B cell (primary cell): ENCODE measurements at regions not wholly inside any gene's neighbourhood (a gene's known extent, or its start where the extent isn't known, plus 50 kb on each side); places are given as distances from the start of the nearest gene placed in this dataset.

Experiments
- ATAC-seq: fragments of 200-7000 bp; cut with Tn5 transposase; one replicate; pipeline ENCODE4 v1.10.0; 2021; ENCODE audit warnings: low read depth, mild to moderate bottlenecking, moderate number of reproducible peaks, moderate library complexity
- CTCF ChIA-PET: fragments of 350-600 bp; sonication (Branson Sonifier 250); formaldehyde crosslinking; loops from one replicate; lab custom pipeline; 2021; ENCODE audit warnings: antibody characterized with exemption, inconsistent platforms; lab: Charles Lee
- POLR2A ChIA-PET: fragments of 350-600 bp; sonication (Branson Sonifier 250); formaldehyde crosslinking; loops from one replicate; lab custom pipeline; 2021; ENCODE audit warnings: antibody characterized with exemption; lab: Charles Lee
- DNase-seq: peaks from one replicate; pipeline ENCODE4 v3.0.0; 2013
- H2AFZ ChIP-seq: 2 replicates; pipeline ENCODE4 v1.6.1; 2012; ENCODE audit warnings: mild to moderate bottlenecking, low read depth, low read length; ENCODE audit not compliant: insufficient read depth, poor library complexity, severe bottlenecking
- H3K27ac ChIP-seq, 2 donors: 1 replicate in 1 of 2; 2 replicates in 1 of 2; pipeline ENCODE4 v1.5.1; 2012 to 2013; ENCODE audit warnings: low read length in 2 of 2, mild to moderate bottlenecking in 2 of 2, moderate library complexity in 1 of 2
- H3K27me3 ChIP-seq, 4 experiments: fragments of 200-600 bp in 1 of 4; sonication (generic) in 1 of 4; replicated peaks in 1 of 4; 1 replicate in 2 of 4; 2 replicates in 2 of 4; pipeline versions ENCODE4 v1.6.1 to v1.7.0; 2013 to 2016; ENCODE audit warnings: low read length in 3 of 4, mild to moderate bottlenecking in 2 of 4, mixed read lengths in 1 of 4, moderate library complexity in 1 of 4; ENCODE audit not compliant: insufficient read depth in 4 of 4, control insufficient read depth in 3 of 4; ENCODE audit errors: control extremely low read depth in 1 of 4
- H3K36me3 ChIP-seq, 2 experiments: replicated peaks in 1 of 2; 1 replicate in 1 of 2; 2 replicates in 1 of 2; pipeline versions ENCODE4 v1.6.1 to v1.7.1; 2013; ENCODE audit warnings: low read length in 1 of 2; ENCODE audit not compliant: insufficient read depth in 2 of 2, control insufficient read depth in 1 of 2; ENCODE audit errors: control extremely low read depth in 1 of 2, extremely low read depth in 1 of 2
- H3K4me1 ChIP-seq, 2 donors: fragments of 200-600 bp in 1 of 2; sonication (generic) in 1 of 2; 1 replicate in 1 of 2; 2 replicates in 1 of 2; pipeline versions ENCODE4 v1.5.1 to v1.6.1; 2013 to 2017; ENCODE audit warnings: low read length in 2 of 2; ENCODE audit not compliant: control insufficient read depth in 2 of 2, insufficient read depth in 2 of 2
- H3K4me2 ChIP-seq: replicated peaks from 2 replicates; pipeline ENCODE3; 2012; ENCODE audit warnings: mild to moderate bottlenecking, low read depth, low read length; ENCODE audit not compliant: poor library complexity, severe bottlenecking
- H3K4me3 ChIP-seq, 5 experiments: fragments of 200-600 bp in 1 of 5; sonication (generic) in 1 of 5; 1 replicate in 3 of 5; 2 replicates in 2 of 5; pipeline versions ENCODE4 v1.5.1 to v1.7.0; 2011 to 2016; ENCODE audit warnings: low read length in 4 of 5, mild to moderate bottlenecking in 4 of 5, low read depth in 2 of 5, control low read depth in 1 of 5, moderate library complexity in 1 of 5; ENCODE audit not compliant: insufficient read depth in 1 of 5; ENCODE audit errors: control extremely low read depth in 1 of 5, extremely low read depth in 1 of 5
- H3K79me2 ChIP-seq: fragments of 200-600 bp; sonication (generic); one replicate; pipeline ENCODE4 v1.6.0; 2016; ENCODE audit warnings: low read length; ENCODE audit not compliant: control insufficient read depth, insufficient read depth
- H3K9ac ChIP-seq: fragments of 200-600 bp; sonication (generic); 2 replicates; pipeline ENCODE4 v1.6.1; 2017; ENCODE audit warnings: mild to moderate bottlenecking, low read length, moderate library complexity
- H3K9me3 ChIP-seq, 3 donors: one replicate each; pipeline versions ENCODE4 v1.6.1 to v1.7.1; 2013; ENCODE audit warnings: low read length in 2 of 3; ENCODE audit not compliant: control insufficient read depth in 2 of 3, insufficient read depth in 1 of 3; ENCODE audit errors: control extremely low read depth in 1 of 3
- H4K20me1 ChIP-seq: 2 replicates; pipeline ENCODE4 v1.6.0; 2012; ENCODE audit warnings: mild to moderate bottlenecking, low read length; ENCODE audit not compliant: insufficient read depth, control insufficient read depth, poor library complexity, severe bottlenecking
- H3K27ac Mint-ChIP-seq: one replicate; pipeline ENCODE4 v1.8.0; 2021; ENCODE audit warnings: mixed read lengths
- H3K27me3 Mint-ChIP-seq: one replicate; pipeline ENCODE4 v1.8.0; 2021; ENCODE audit warnings: mixed read lengths
- H3K4me1 Mint-ChIP-seq: one replicate; pipeline ENCODE4 v1.8.0; 2021; ENCODE audit warnings: mixed read lengths
- H3K4me3 Mint-ChIP-seq: one replicate; pipeline ENCODE4 v1.8.0; 2021; ENCODE audit warnings: mixed read lengths
- H3K9me3 Mint-ChIP-seq: one replicate; pipeline ENCODE4 v1.8.0; 2022; ENCODE audit warnings: mixed read lengths; ENCODE audit not compliant: insufficient read depth
- EZH2 ChIP-seq: IDR thresholded peaks from 2 replicates; pipeline ENCODE4 v1.6.1; 2012; ENCODE audit warnings: borderline replicate concordance, low read depth, mild to moderate bottlenecking, moderate library complexity, low read length; ENCODE audit not compliant: insufficient read depth, poor library complexity, severe bottlenecking
- WGBS: methylation state at CpG from one replicate; pipeline ENCODE4 v1.1.5; 2013; ENCODE audit warnings: missing lambda C conversion rate; ENCODE audit not compliant: insufficient coverage; 5-methylcytosine and 5-hydroxymethylcytosine counted together
- intact Hi-C: fragments of 100-400 bp; cut with micrococcal nuclease; formaldehyde crosslinking; loops from one replicate; pipeline ENCODE4 v1.10.0; 2022
- TF ChIP-seq, protein P1 (sequence below): fragments of 200-600 bp; IDR thresholded peaks from one replicate; pipeline ENCODE4 v1.8.0; 2022; ENCODE audit warnings: antibody characterized with exemption, mild to moderate bottlenecking

DNA sequence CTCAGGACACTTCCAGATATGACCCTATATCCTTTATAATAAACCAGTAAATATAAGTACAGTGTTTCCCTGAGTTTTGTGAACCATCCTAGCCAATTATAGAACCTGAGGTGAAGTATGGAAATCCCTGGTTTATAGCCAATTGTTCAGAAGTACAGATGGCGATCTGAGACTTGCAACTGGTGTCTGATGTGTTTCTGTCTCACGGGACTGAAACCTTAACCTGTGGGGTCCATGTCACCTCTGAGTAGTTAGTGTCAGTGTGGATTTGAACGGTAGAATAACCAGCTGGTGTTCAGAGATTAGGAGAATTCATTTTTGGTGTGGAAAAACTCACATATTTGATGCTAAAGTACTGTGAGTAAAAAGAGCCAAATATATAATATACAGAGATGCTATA is 606.6 kb downstream of the MAFB start:
- no peaks in the 10 kb centered on the region for H4K20me1 ChIP-seq
- H2AFZ ChIP-seq, result no peak overlapping the region
- Mint-ChIP-seq H3K9me3 (peaks cover 3% of the 10 kb centered on the region), H3K27me3 (peaks cover 8% of the 10 kb centered on the region), H3K4me1 (no peaks in the 10 kb centered on the region), H3K4me3 (no peak overlapping the region), H3K27ac (no peak overlapping the region)
- no peak overlapping the region for H3K9ac ChIP-seq
- no peak overlapping the region for H3K4me3 ChIP-seq
- no peak overlapping the region for H3K27ac ChIP-seq
- no peaks in the 10 kb centered on the region for H3K27me3 ChIP-seq
- intact Hi-C loops, result no loop called here
- H3K36me3 ChIP-seq, result no peaks in the 10 kb centered on the region
- POLR2A ChIA-PET, result no interaction called here
- H3K79me2 ChIP-seq, result no peaks in the 10 kb centered on the region
- 94% methylated on average over 2 of the region's 3 CpGs for WGBS
- no peaks in the 10 kb centered on the region for H3K9me3 ChIP-seq
- CTCF ChIA-PET, result no interaction called here
- H3K4me1 ChIP-seq, result no peaks in the 10 kb centered on the region
- TF ChIP-seq, protein P1, sequence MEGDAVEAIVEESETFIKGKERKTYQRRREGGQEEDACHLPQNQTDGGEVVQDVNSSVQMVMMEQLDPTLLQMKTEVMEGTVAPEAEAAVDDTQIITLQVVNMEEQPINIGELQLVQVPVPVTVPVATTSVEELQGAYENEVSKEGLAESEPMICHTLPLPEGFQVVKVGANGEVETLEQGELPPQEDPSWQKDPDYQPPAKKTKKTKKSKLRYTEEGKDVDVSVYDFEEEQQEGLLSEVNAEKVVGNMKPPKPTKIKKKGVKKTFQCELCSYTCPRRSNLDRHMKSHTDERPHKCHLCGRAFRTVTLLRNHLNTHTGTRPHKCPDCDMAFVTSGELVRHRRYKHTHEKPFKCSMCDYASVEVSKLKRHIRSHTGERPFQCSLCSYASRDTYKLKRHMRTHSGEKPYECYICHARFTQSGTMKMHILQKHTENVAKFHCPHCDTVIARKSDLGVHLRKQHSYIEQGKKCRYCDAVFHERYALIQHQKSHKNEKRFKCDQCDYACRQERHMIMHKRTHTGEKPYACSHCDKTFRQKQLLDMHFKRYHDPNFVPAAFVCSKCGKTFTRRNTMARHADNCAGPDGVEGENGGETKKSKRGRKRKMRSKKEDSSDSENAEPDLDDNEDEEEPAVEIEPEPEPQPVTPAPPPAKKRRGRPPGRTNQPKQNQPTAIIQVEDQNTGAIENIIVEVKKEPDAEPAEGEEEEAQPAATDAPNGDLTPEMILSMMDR, result no peak
- no peak for TF ChIP-seq EZH2
- ATAC-seq (no peak), DNase-seq (no peak)
- no peak overlapping the region for H3K4me2 ChIP-seq

DNA sequence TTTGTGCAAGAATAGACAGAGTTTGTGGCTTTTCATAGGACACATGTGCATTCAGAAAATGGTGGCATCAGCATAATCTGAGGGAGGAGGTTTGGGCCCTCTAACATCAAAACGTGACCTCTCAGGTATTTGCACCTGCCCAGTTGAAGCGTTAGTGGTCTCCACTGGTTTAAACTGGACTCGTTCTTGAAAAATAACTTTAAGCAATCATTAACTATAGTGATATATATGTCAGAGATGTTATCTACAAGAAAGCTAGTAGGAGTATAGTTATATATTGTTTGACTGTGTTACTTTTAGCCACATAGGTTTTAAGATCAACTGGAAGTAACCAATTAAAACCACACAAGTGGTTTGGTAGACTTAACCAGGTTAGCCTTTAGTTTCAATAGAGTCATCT is 607.4 kb downstream of the MAFB start:
- Histone ChIP-seq H3K4me1 (no peaks in the 10 kb centered on the region), H3K27me3 (no peaks in the 10 kb centered on the region), H4K20me1 (no peaks in the 10 kb centered on the region), H3K9me3 (peaks cover 0 to 1% (median 0%) of the 10 kb centered on the region in 3 donors), H3K4me2 (no peak overlapping the region), H3K27ac (no peak overlapping the region), H2AFZ (no peak overlapping the region), H3K79me2 (no peaks in the 10 kb centered on the region), H3K9ac (no peak overlapping the region), H3K36me3 (no peaks in the 10 kb centered on the region), H3K4me3 (no peak overlapping the region)
- DNase-seq (no peak), ATAC-seq (no peak)
- WGBS, result no CpG with 5 or more reads among the region's 3 CpGs
- H3K4me1 Mint-ChIP-seq, result no peaks in the 10 kb centered on the region
- no peak overlapping the region for H3K4me3 Mint-ChIP-seq
- intact Hi-C loops, result no loop called here
- H3K27me3 Mint-ChIP-seq, result peaks cover 7% of the 10 kb centered on the region
- POLR2A ChIA-PET, result no interaction called here
- no peak overlapping the region for H3K27ac Mint-ChIP-seq
- CTCF ChIA-PET, result no interaction called here
- H3K9me3 Mint-ChIP-seq, result peaks cover 3% of the 10 kb centered on the region
- TF ChIP-seq, protein P1, result no peak
- TF ChIP-seq EZH2, result no peak
